ENCODE measurements at regions not wholly inside any gene's neighbourhood (a gene's known extent, or its start where the extent isn't known, plus 50 kb on each side); places are given as distances from the start of the nearest gene placed in this dataset.

- TF ChIP-seq, protein P1, sequence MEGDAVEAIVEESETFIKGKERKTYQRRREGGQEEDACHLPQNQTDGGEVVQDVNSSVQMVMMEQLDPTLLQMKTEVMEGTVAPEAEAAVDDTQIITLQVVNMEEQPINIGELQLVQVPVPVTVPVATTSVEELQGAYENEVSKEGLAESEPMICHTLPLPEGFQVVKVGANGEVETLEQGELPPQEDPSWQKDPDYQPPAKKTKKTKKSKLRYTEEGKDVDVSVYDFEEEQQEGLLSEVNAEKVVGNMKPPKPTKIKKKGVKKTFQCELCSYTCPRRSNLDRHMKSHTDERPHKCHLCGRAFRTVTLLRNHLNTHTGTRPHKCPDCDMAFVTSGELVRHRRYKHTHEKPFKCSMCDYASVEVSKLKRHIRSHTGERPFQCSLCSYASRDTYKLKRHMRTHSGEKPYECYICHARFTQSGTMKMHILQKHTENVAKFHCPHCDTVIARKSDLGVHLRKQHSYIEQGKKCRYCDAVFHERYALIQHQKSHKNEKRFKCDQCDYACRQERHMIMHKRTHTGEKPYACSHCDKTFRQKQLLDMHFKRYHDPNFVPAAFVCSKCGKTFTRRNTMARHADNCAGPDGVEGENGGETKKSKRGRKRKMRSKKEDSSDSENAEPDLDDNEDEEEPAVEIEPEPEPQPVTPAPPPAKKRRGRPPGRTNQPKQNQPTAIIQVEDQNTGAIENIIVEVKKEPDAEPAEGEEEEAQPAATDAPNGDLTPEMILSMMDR (conservative IDR thresholded peaks at IDR 0.05), result no peak
- TF ChIP-seq ZFX (IDR thresholded peaks at IDR 0.05), result no peak
These were observed 284.7 kb upstream of the ROPN1 start for GRCh38 chr3:124276539-124277143.
